ENCODE measurements at regions not wholly inside any gene's neighbourhood (a gene's known extent, or its start where the extent isn't known, plus 50 kb on each side); places are given as distances from the start of the nearest gene placed in this dataset.
"Not testable (repeated sequence)": the region's sequence is repeated elsewhere in the genome, so short reads cannot be mapped to it uniquely, and the experiment has no call there.

- no peak for DNase-seq
Measured at GRCh38 chr14:103232031-103232808, 101.8 kb upstream of the EIF5 start.

GRCh38 chr14:103232831-103233319, 101.2 kb upstream of the EIF5 start:
- no peak for DNase-seq

GRCh38 chr14:103233328-103233727, 100.7 kb upstream of the EIF5 start:
- DNase-seq: no peak

- not testable (repeated sequence) for DNase-seq
Measured at GRCh38 chr14:103234826-103235225, 99.2 kb upstream of the EIF5 start.

- DNase-seq: not testable (repeated sequence)
Measured at GRCh38 chr14:103235506-103235905, 98.5 kb upstream of the EIF5 start.

GRCh38 chr14:103239751-103240150, 94.3 kb upstream of the EIF5 start:
- no peak for DNase-seq

GRCh38 chr14:103241531-103241930, 92.5 kb upstream of the EIF5 start:
- DNase-seq: no peak

- no peak for DNase-seq
Measured at GRCh38 chr14:103243764-103244737, 90.0 kb upstream of the EIF5 start.

- DNase-seq: not testable (repeated sequence)
Measured at GRCh38 chr14:103245624-103246031, 88.4 kb upstream of the EIF5 start.

GRCh38 chr14:103246070-103246469, 88.0 kb upstream of the EIF5 start:
- no peak for DNase-seq

GRCh38 chr14:103247169-103247606, 86.8 kb upstream of the EIF5 start:
- DNase-seq: no peak

GRCh38 chr14:103250181-103250580, 83.9 kb upstream of the EIF5 start:
- DNase-seq: no peak

GRCh38 chr14:103250874-103251273, 83.2 kb upstream of the EIF5 start:
- DNase-seq: peak in 1 of 2 donors; percentile 17

GRCh38 chr14:103255555-103255954, 78.5 kb upstream of the EIF5 start:
- no peak for DNase-seq

GRCh38 chr14:103256406-103256805, 77.6 kb upstream of the EIF5 start:
- no peak for DNase-seq

GRCh38 chr14:103257211-103257962, 76.7 kb upstream of the EIF5 start:
- peak in 1 of 2 donors; percentile 26 for DNase-seq

GRCh38 chr14:103258211-103258610, 75.8 kb upstream of the EIF5 start:
- no peak for DNase-seq

- no peak for DNase-seq
Measured at GRCh38 chr14:103259184-103259583, 74.9 kb upstream of the EIF5 start.

- DNase-seq: no peak
Measured at GRCh38 chr14:103259801-103260628, 74.0 kb upstream of the EIF5 start.

- peak; percentile 95 to 99 for DNase-seq
Measured at GRCh38 chr14:103260629-103261124, 73.4 kb upstream of the EIF5 start.

- DNase-seq: no peak
Measured at GRCh38 chr14:103267226-103267910, 66.7 kb upstream of the EIF5 start.
